ENCODE measurements at regions not wholly inside any gene's neighbourhood (a gene's known extent, or its start where the extent isn't known, plus 50 kb on each side); places are given as distances from the start of the nearest gene placed in this dataset.

DNA sequence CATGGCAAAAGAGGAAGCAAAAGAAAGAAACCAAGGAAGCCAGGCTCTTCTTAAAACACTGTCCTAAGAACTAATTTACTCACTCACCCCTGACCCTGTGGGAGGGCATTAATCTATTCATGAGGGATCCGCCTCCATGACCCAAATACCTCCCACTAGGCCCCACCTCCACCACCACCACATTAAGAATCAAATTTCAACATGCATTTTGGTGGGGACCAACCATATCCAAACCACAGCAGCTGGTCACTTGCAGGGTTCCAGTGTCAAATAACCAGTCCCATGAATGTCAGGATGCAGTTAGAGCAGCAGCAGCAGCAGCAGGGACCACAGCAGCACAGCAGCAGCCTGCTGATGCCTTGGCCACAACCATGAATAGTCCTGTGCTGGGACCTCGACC is 83.8 kb downstream of the ZC3H11B start:
- TF ChIP-seq CTCF (optimal IDR thresholded peaks at IDR 0.05 in 1 of 3, IDR thresholded peaks at IDR 0.05 in 1 of 3, conservative IDR thresholded peaks at IDR 0.05 in 1 of 3; ENCODE audit: extremely low read depth in 1 of 3, insufficient read depth in 2 of 3, low read length in 3 of 3) (no peak), EZH2 (IDR thresholded peaks at IDR 0.05; ENCODE audit: low read length) (no peak)
